ENCODE measurements at regions not wholly inside any gene's neighbourhood (a gene's known extent, or its start where the extent isn't known, plus 50 kb on each side); places are given as distances from the start of the nearest gene placed in this dataset.

- TF ChIP-seq CTCF (IDR thresholded peaks at IDR 0.05), result no peak
- TF ChIP-seq EZH2 (IDR thresholded peaks at IDR 0.05), result no peak
- TF ChIP-seq EZH2phosphoT487 (IDR thresholded peaks at IDR 0.05), result no peak
These were observed 235.4 kb downstream of the TTLL7 start for GRCh38 chr1:83763361-83764095.
